Upper lobe of left lung (tissue), 4 donors: ENCODE measurements at regions not wholly inside any gene's neighbourhood (a gene's known extent, or its start where the extent isn't known, plus 50 kb on each side); places are given as distances from the start of the nearest gene placed in this dataset.

Experiments used
- CTCF ChIP-seq, 6 experiments: fragments of 450-650 bp in 4 of 6; fragments of 200-600 bp in 2 of 6; sonication (generic) in 2 of 6; IDR thresholded peaks; one replicate each; pipeline ENCODE4 v1.5.1; 2016 to 2019; ENCODE audit warnings: antibody characterized with exemption in 6 of 6
- EP300 ChIP-seq, 4 donors: sonication (generic); formaldehyde crosslinking; IDR thresholded peaks; one replicate each; pipeline ENCODE4 v1.5.1; 2017; ENCODE audit warnings: antibody characterized with exemption in 4 of 4, control low read depth in 2 of 4
- POLR2A ChIP-seq, 4 donors: fragments of 450-650 bp; IDR thresholded peaks; one replicate each; pipeline ENCODE4 v1.5.1; 2016 to 2017; ENCODE audit warnings: antibody characterized with exemption in 4 of 4, mild to moderate bottlenecking in 2 of 4
- POLR2AphosphoS5 ChIP-seq, 2 donors: sonication (generic); formaldehyde crosslinking; IDR thresholded peaks; one replicate each; pipeline ENCODE4 v1.5.1; 2017; ENCODE audit warnings: antibody characterized with exemption in 2 of 2

GRCh38 chr2:66185497-66186054 lies 249.3 kb upstream of the MEIS1 start:
- TF ChIP-seq CTCF (IDR thresholded peaks at IDR 0.05) (no peak), POLR2A (IDR thresholded peaks at IDR 0.05) (no peak), POLR2AphosphoS5 (IDR thresholded peaks at IDR 0.05) (no peak), EP300 (IDR thresholded peaks at IDR 0.05) (no peak)
